ENCODE measurements at regions not wholly inside any gene's neighbourhood (a gene's known extent, or its start where the extent isn't known, plus 50 kb on each side); places are given as distances from the start of the nearest gene placed in this dataset.

- no peak for TF ChIP-seq CTCF (IDR thresholded peaks at IDR 0.05; ENCODE audit: low read depth, low read length, poor library complexity, severe bottlenecking)
- no peak for TF ChIP-seq EZH2phosphoT487 (IDR thresholded peaks at IDR 0.05; ENCODE audit: borderline replicate concordance, low read length)
Measured at GRCh38 chr11:28964811-28965210, 856.6 kb downstream of the METTL15 start.

Measured in DOHH2 (cell line).